Keratinocyte (primary cell): ENCODE measurements at regions not wholly inside any gene's neighbourhood (a gene's known extent, or its start where the extent isn't known, plus 50 kb on each side); places are given as distances from the start of the nearest gene placed in this dataset.

Experiments
- CTCF ChIP-seq, 3 experiments: IDR thresholded peaks in 1 of 3; conservative IDR thresholded peaks in 1 of 3; optimal IDR thresholded peaks in 1 of 3; 2 replicates in 2 of 3; 3 replicates in 1 of 3; pipeline versions ENCODE3 to v1.5.1; 2011; ENCODE audit warnings: low read length in 3 of 3, mild to moderate bottlenecking in 3 of 3, moderate library complexity in 2 of 3, control low read depth in 1 of 3, inconsistent platforms in 1 of 3; ENCODE audit not compliant: insufficient read depth in 2 of 3; ENCODE audit errors: extremely low read depth in 1 of 3
- EZH2 ChIP-seq: IDR thresholded peaks from one replicate; pipeline ENCODE4 v1.6.1; 2012; ENCODE audit warnings: inconsistent platforms, mild to moderate bottlenecking, low read length, moderate library complexity

DNA sequence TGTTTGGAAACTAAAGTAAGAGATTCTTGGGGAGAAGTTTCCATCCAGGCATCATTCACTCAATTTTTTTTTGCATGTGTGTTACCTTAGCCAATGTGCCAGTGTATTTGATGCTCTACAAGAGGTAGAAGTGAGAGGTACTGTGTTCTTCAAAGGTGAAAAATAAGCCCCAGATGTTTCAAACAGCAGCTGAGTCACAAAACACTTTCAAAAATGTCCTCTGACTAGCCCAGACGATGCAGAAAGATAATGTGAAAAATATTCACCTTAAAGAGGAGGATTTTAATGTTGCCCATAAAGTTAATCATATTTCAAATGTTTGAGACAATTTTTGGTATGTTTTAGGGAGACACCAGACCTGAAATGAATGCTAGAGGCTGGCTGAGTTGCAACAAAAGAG, 107.7 kb upstream of the RASGRP1 start:
- TF ChIP-seq CTCF (optimal IDR thresholded peaks at IDR 0.05 in 1 of 3, IDR thresholded peaks at IDR 0.05 in 1 of 3, conservative IDR thresholded peaks at IDR 0.05 in 1 of 3; ENCODE audit: extremely low read depth in 1 of 3, insufficient read depth in 2 of 3, low read length in 3 of 3) = no peak
- no peak for TF ChIP-seq EZH2
